A673 (cell line): ENCODE measurements at regions not wholly inside any gene's neighbourhood (a gene's known extent, or its start where the extent isn't known, plus 50 kb on each side); places are given as distances from the start of the nearest gene placed in this dataset.

Experiments
- BruUV-seq: library from RNA; stranded (reverse); fragments of 400-500 nt; replicated peaks from 2 replicates; lab custom pipeline; 2021; lab: Mats Ljungman, UMichigan
- CTCF ChIA-PET: fragments of 300-600 bp; sonication (Branson Sonifier 250); formaldehyde crosslinking; loops from one replicate; lab custom pipeline; 2022; ENCODE audit warnings: antibody characterized with exemption; lab: Charles Lee
- POLR2A ChIA-PET: fragments of 300-600 bp; sonication (Branson Sonifier 250); formaldehyde crosslinking; loops from one replicate; lab custom pipeline; 2022; ENCODE audit warnings: antibody characterized with exemption; ENCODE audit not compliant: low non-redundant PET; lab: Charles Lee
- DNase-seq: peaks from one replicate; pipeline ENCODE4 v3.0.0-alpha.2; 2015; ENCODE audit warnings: low spot score
- H3K27ac ChIP-seq: fragments of 200-600 bp; sonication (generic); 2 replicates; pipeline ENCODE4 v1.5.1; 2016; ENCODE audit warnings: mixed run types, low read depth, mild to moderate bottlenecking, mixed read lengths, antibody characterized with exemption, low read length; ENCODE audit not compliant: poor library complexity, severe bottlenecking
- H3K27me3 ChIP-seq: fragments of 200-600 bp; sonication (generic); replicated peaks from 2 replicates; pipeline ENCODE4 v1.6.1; 2017; ENCODE audit warnings: mixed run types, low read depth, mild to moderate bottlenecking, mixed read lengths, antibody characterized with exemption, low read length; ENCODE audit not compliant: insufficient read depth, poor library complexity
- H3K36me3 ChIP-seq: fragments of 200-600 bp; sonication (generic); 2 replicates; pipeline ENCODE4 v1.6.1; 2016; ENCODE audit warnings: mixed run types, mild to moderate bottlenecking, mixed read lengths, antibody characterized with exemption, low read length; ENCODE audit not compliant: insufficient read depth, poor library complexity, severe bottlenecking
- H3K4me1 ChIP-seq: fragments of 200-600 bp; sonication (generic); 2 replicates; pipeline ENCODE4 v1.6.1; 2017; ENCODE audit warnings: mixed run types, mild to moderate bottlenecking, mixed read lengths, antibody characterized with exemption, low read length; ENCODE audit not compliant: insufficient read depth, poor library complexity, severe bottlenecking
- H3K4me3 ChIP-seq: fragments of 200-600 bp; sonication (generic); 2 replicates; pipeline ENCODE4 v1.5.1; 2016; ENCODE audit warnings: low read depth, mixed run types, mild to moderate bottlenecking, mixed read lengths, low read length; ENCODE audit not compliant: poor library complexity, severe bottlenecking
- H3K9me3 ChIP-seq: fragments of 200-600 bp; sonication (generic); 2 replicates; pipeline ENCODE4 v1.6.1; 2016; ENCODE audit warnings: mixed run types, low read depth, mild to moderate bottlenecking, mixed read lengths, antibody characterized with exemption, low read length; ENCODE audit not compliant: poor library complexity, severe bottlenecking
- CTCF ChIP-seq: fragments of 300-800, 200-600 bp; sonication (generic); conservative IDR thresholded peaks from 2 replicates; pipeline ENCODE4 v1.5.1; 2017; ENCODE audit warnings: low read depth, mild to moderate bottlenecking, antibody characterized with exemption, low read length, moderate library complexity, mixed read lengths
- EZH2 ChIP-seq: fragments of 200-600 bp; sonication (generic); IDR thresholded peaks from 2 replicates; pipeline ENCODE4 v1.6.1; 2017; ENCODE audit warnings: borderline replicate concordance, low read depth, mild to moderate bottlenecking, mixed read lengths, antibody characterized with exemption, low read length; ENCODE audit not compliant: poor library complexity, severe bottlenecking
- intact Hi-C: fragments of 100-400 bp; cut with micrococcal nuclease; formaldehyde crosslinking; loops from one replicate; pipeline ENCODE4 v1.10.0; 2022; ENCODE audit not compliant: unreplicated experiment

DNA sequence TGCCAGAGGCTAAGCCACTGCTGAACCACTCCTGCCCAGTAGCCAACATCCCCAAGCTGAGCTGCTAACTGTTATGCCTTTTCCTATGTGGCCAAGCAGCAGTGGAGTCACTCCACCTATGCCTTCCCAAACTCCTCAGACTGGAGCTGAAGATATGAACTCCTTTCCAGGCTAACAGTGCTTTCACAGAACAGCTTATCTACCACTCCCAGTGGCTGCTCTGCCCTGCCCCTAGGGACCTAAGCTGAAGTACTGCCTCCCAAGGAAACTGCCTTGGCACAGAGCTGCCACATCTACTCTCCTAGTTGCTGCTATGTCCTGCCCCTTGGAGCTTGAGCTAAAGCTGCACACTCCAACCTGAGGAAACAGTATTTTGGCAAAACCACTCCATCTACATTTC lies 275.9 kb downstream of the RBM43 start:
- H3K4me1 ChIP-seq = no peaks in the 10 kb centered on the region
- ChIA-PET POLR2A (no interaction called here), CTCF (no interaction called here)
- no peak overlapping the region for H3K4me3 ChIP-seq
- no TSS peak for BruUV-seq
- no peaks in the 10 kb centered on the region for H3K27me3 ChIP-seq
- H3K27ac ChIP-seq = no peak overlapping the region
- no peaks in the 10 kb centered on the region for H3K36me3 ChIP-seq
- intact Hi-C loops = no loop called here
- no peak for TF ChIP-seq CTCF
- no peak for TF ChIP-seq EZH2
- peaks cover 14% of the 10 kb centered on the region for H3K9me3 ChIP-seq
- no peak for DNase-seq

DNA sequence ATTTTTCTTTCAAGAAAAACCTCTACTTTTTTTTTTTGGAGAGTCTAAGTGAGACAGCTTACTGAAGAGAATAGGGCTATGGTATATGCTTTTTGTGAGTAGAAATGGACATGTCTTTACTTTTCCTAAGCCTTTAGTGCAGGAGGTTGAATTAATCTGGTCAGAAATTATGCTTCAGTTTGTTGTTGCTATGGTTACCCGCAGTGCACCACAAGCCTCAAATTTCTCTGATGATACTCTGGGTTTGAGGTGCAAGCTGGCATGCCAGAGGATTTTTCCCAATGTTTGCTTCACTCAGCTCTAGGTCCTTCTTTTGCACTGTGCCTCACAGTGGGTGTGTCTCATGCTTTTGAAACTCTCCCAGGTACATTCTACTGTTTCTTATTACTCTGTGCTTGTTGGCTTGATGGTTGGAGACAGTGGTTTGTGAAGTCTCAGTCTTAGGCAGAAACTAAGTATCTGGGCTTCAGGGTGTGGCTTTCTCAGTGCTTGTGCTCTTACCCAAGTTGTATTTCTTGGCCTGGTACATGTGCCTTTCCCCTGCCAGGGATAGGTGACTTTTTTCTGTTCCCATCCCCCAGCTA lies 278.3 kb downstream of the RBM43 start:
- no TSS peak for BruUV-seq
- POLR2A ChIA-PET = no interaction called here
- Histone ChIP-seq H3K4me3 (no peak overlapping the region), H3K9me3 (no peaks in the 10 kb centered on the region), H3K36me3 (no peaks in the 10 kb centered on the region), H3K4me1 (no peaks in the 10 kb centered on the region), H3K27ac (no peak overlapping the region), H3K27me3 (no peaks in the 10 kb centered on the region)
- TF ChIP-seq CTCF (no peak), EZH2 (no peak)
- CTCF ChIA-PET = no interaction called here
- intact Hi-C loops = no loop called here
- DNase-seq = no peak

- DNase-seq = no peak
These were observed 279.8 kb downstream of the RBM43 start for GRCh38 chr2:150981826-150982225.

More at GRCh38 chr2:150981826-150982225, 279.8 kb downstream of the RBM43 start:
- Histone ChIP-seq H3K27me3 (no peaks in the 10 kb centered on the region), H3K36me3 (no peaks in the 10 kb centered on the region), H3K4me3 (no peak overlapping the region), H3K27ac (no peak overlapping the region), H3K4me1 (no peaks in the 10 kb centered on the region), H3K9me3 (no peaks in the 10 kb centered on the region)
- ChIA-PET POLR2A (no interaction called here), CTCF (no interaction called here)
- intact Hi-C loops = no loop called here
- no peak for TF ChIP-seq CTCF
- no peak for TF ChIP-seq EZH2
- BruUV-seq = no TSS peak
